ENCODE measurements at regions not wholly inside any gene's neighbourhood (a gene's known extent, or its start where the extent isn't known, plus 50 kb on each side); places are given as distances from the start of the nearest gene placed in this dataset.

DNA sequence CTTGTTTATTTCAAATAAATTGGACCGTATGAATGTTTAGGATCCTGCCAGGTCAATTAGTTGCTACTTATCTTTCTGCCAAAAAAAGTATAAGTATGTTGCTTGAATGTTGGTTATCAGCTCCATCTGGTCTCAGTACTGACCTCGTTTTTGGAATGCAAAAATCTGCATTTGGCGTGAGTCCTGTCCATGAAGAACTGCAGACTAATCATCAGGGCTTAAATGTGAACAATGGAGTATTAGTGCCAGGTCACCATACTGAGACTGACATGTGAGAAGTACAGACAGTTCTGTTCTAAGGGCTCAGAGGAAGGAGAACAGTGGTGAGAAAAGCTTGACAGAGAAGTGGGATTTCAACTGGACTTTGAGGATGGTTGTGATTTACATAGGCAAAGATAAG lies 393.1 kb upstream of the SLC14A2 start:
- POLR2A ChIA-PET = no interaction called here
- no peak overlapping the region for H3K27ac Mint-ChIP-seq
- H3K27me3 Mint-ChIP-seq = no peaks in the 10 kb centered on the region
- no peaks in the 10 kb centered on the region for H3K4me1 Mint-ChIP-seq
- no peaks in the 10 kb centered on the region for H3K9me3 Mint-ChIP-seq
- no peak for DNase-seq
- no peak overlapping the region for H3K4me3 Mint-ChIP-seq
- no peak for ATAC-seq (ENCODE audit: low read depth)
- no peaks in the 10 kb centered on the region for H3K36me3 Mint-ChIP-seq

DNA sequence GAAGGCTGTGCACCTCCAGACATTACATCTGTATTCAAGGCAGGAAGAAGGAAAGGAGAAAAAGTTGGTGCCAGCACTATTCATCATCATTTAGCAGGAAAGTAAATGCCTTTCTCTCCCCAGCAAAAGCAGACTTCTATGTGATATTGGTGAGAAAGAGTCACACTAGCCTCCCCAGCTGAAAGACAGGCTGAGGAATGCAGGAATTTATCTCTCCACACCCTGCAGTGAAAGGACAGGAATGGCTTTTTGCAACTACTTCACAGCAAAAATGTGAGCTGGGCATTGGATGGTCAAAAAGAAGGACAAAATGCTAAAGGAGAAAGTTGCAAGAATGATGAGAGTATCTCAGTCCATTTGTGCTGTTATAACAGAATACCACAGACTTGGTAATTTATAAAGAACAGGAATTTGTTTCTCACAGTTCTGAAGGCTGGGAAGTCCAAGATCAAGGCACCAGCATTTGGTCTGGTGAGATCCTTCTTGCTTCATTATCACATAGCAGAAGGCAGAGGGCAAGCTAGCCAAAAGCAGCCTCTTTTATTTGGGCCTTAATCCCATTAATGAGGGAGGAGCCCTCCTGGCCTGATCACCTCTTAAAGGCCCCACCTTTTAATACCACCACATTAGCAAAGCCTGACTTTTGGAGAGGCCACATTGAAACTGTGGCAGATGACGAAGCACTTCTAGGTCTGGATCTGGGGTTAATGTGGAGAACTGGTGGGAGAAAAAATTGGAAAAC lies 388.1 kb upstream of the SLC14A2 start:
- ATAC-seq (ENCODE audit: low read depth) (no peak), DNase-seq (no peak)
- Mint-ChIP-seq H3K9me3 (no peaks in the 10 kb centered on the region), H3K27ac (no peak overlapping the region), H3K27me3 (no peaks in the 10 kb centered on the region), H3K4me1 (no peaks in the 10 kb centered on the region), H3K36me3 (no peaks in the 10 kb centered on the region), H3K4me3 (no peak overlapping the region)
- POLR2A ChIA-PET = no interaction called here

DNA sequence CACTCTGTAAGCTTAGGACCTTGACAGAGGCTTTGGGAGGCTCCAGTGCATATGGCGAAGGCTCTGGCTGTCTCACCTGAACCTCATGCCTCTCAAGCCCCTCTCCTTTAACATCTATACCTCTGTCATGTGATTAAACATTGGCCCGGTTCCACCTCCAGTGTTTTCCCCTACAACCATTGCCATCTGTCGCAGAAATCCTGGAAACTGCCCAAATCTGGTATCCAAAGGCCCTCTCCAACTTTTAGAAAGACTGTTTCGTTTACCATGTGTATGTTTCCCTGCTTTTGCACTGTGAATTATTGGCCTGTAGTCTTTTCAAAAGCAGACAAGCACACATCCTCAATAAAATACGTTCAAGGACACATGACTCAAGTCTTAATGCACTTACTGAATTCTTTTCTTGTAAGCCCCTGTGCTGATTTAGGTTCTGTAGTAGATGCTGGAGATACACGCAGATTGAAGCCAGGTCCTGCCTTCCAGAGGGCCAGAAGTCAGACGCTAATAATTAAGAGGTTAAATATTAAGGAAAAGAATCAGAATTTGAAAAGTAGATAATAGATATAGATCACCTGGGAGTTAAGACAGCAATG lies 386.4 kb upstream of the SLC14A2 start:
- H3K27me3 Mint-ChIP-seq = no peaks in the 10 kb centered on the region
- H3K4me1 Mint-ChIP-seq = no peaks in the 10 kb centered on the region
- no peak overlapping the region for H3K27ac Mint-ChIP-seq
- no peaks in the 10 kb centered on the region for H3K9me3 Mint-ChIP-seq
- no peaks in the 10 kb centered on the region for H3K36me3 Mint-ChIP-seq
- ATAC-seq (ENCODE audit: low read depth) (no peak), DNase-seq (no peak)
- H3K4me3 Mint-ChIP-seq = no peak overlapping the region
- POLR2A ChIA-PET = no interaction called here

DNA sequence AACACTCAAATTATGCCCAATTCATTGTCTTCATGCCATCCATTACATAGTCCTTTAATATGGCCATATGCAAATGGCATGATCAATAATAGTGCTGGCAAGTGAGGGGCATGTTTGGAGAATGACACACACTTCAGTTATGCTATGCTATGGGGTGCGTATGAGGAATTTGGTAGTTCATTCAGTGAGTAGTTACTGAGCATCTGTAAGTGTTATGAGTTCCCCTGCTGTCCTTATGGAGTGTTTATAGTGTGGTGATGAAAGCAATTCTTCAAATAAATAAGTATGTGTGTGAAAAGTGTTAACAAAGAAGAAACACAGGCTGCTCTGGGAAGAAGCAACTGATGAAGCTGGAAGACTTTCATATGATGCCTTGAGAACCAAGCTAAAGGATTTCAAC lies 383.7 kb upstream of the SLC14A2 start:
- Mint-ChIP-seq H3K27ac (no peak overlapping the region), H3K27me3 (no peaks in the 10 kb centered on the region), H3K4me3 (no peak overlapping the region), H3K9me3 (no peaks in the 10 kb centered on the region), H3K36me3 (no peaks in the 10 kb centered on the region), H3K4me1 (no peaks in the 10 kb centered on the region)
- POLR2A ChIA-PET = interaction anchor here (0.6 kb wide), 1 partner anchor 26 kb away, joined by 3 read pairs; no protein-coding TSS in a partner anchor
- no peak for ATAC-seq (ENCODE audit: low read depth)
- DNase-seq = no peak

DNA sequence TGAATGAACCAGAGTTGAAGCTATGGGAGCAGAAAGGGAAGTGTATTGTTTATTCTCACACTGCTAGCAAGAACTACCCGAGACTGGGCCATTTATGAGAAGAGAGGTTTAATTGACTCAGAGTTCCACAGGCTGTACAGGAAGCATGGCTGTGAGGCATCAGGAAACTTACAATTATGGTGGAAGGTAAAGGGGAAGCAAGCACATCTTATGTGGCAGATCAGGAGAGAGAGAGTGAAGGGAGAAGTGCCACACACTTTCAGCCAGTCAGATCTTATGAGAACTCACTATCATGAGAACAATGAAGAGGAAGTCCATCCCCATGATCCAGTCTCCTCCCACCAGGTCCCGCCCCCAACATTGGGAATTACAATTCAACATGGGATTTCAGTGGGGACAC lies 383.2 kb upstream of the SLC14A2 start:
- Mint-ChIP-seq H3K27ac (no peak overlapping the region), H3K9me3 (no peaks in the 10 kb centered on the region), H3K4me1 (no peaks in the 10 kb centered on the region), H3K27me3 (no peaks in the 10 kb centered on the region), H3K4me3 (no peak overlapping the region), H3K36me3 (no peaks in the 10 kb centered on the region)
- ATAC-seq (ENCODE audit: low read depth) (no peak), DNase-seq (no peak)
- POLR2A ChIA-PET = interaction anchor here (0.6 kb wide), 1 partner anchor 27 kb away, joined by 3 read pairs; no protein-coding TSS in a partner anchor

DNA sequence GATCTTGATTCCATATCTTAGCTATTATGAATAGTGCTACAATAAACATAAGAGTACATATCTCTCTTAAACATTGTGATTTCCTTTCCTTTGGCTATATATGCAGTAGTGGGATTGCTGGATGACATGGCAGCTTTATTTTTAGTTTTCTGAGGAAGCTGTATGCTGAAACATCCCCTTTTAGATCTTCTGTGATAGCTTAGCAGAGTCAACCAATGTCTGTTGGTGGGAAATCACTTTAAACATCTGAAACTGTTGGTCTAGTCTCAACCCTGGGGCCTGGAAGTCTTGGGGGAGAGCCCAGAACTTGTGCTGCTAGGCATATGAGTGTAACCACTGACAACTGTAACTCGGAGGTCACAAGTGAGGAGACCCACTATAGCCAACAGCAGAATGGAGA lies 378.6 kb upstream of the SLC14A2 start:
- Mint-ChIP-seq H3K4me1 (no peaks in the 10 kb centered on the region), H3K9me3 (no peaks in the 10 kb centered on the region)
- POLR2A ChIA-PET = no interaction called here

DNA sequence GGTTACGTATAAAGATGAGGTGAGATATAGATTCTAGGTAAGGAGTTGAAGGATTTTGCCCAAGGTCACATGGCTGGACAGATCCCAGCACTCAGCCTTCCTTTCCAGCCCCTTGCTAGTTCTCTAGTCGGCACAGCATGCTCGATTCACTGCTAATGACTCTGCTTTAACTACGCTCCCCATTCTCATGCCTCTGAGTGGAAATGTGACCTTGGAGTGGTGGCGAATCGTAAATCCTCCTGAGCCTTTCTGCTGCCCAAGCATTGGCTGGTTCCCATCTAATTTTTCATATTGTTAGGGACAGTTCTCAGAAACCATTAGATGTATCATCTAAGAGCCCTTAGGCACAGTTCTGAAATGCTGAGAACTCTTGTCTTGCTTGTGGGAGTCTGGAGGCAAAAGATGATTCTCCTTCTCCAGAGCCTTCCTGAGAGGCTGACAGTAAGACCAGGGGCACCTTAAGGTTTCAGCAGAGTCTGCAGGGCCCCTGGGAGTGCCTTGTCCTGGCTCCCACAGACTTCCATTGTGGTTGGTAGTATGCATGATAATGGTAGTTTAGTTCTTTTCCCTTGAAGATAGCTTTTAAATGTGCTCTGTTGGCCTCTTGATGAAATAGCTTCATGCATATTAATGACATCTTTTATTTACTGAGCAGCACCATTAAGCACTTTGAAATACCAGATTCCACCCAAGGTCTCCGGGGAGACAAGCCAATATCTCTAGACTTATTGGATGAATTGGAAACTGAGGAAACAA lies 377.8 kb upstream of the SLC14A2 start:
- H3K9me3 Mint-ChIP-seq = no peaks in the 10 kb centered on the region
- H3K27ac Mint-ChIP-seq = no peak overlapping the region
- H3K36me3 Mint-ChIP-seq = no peaks in the 10 kb centered on the region
- H3K4me1 Mint-ChIP-seq = no peaks in the 10 kb centered on the region
- no peak for DNase-seq
- no peaks in the 10 kb centered on the region for H3K27me3 Mint-ChIP-seq
- no peak overlapping the region for H3K4me3 Mint-ChIP-seq
- POLR2A ChIA-PET = no interaction called here
- ATAC-seq (ENCODE audit: low read depth) = no peak

More for the DNA sequence above, 378.6 kb upstream of the SLC14A2 start:
- Mint-ChIP-seq H3K27me3 (no peaks in the 10 kb centered on the region), H3K36me3 (no peaks in the 10 kb centered on the region), H3K27ac (no peak overlapping the region), H3K4me3 (no peak overlapping the region)
- no peak for DNase-seq
- ATAC-seq (ENCODE audit: low read depth) = no peak

DNA sequence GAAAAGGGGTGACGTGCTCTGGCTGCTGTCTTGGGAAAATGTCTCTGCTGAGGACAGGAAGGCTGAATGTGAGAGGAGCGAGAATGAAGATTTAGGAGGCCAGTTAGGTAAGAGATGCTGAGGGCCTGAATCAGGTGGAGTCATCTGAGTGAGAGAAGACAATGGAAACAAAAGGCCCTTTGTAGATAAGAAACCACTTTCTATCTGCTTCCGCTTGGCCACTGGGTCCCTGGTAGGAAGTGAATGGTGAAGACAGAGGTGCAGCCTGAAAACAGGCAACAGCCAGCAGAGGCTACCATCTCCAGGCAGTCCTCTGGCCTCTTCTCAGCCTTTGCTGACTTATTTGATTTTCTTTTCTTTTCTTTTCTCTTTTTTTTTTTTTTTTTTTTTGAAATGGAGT lies 374.0 kb upstream of the SLC14A2 start:
- H3K27me3 Mint-ChIP-seq = no peaks in the 10 kb centered on the region
- no peaks in the 10 kb centered on the region for H3K9me3 Mint-ChIP-seq
- H3K4me1 Mint-ChIP-seq = no peaks in the 10 kb centered on the region
- no peak overlapping the region for H3K27ac Mint-ChIP-seq
- H3K4me3 Mint-ChIP-seq = no peak overlapping the region
- DNase-seq = no peak
- no peak for ATAC-seq (ENCODE audit: low read depth)
- POLR2A ChIA-PET = no interaction called here
- H3K36me3 Mint-ChIP-seq = no peaks in the 10 kb centered on the region

DNA sequence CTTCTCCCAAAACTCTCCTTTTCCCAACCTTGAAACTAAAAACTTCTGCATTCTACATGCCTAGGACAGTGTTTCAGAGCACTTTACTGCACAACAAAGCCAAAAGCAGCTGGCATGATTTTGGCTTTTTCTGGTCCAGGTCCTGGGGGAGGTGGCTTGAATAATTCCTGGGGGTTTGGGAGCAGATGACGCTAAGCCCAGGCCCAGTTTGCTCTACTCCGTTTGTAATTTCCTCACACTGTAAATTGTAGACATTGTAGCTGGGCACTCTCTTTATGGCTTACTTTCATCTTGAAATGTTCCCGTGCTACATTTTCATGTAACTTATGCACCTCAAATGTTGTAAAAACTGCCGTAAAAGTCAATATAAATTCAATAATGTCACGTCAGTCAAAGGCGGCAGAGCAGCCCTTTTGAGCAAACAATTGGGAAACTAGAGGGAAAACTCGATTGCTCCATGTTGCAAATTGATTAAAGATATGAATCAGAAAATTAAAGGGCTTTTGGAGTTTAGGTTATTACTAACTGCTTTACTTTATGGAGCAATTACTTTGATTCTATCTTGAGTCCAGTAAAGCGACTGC lies 373.2 kb upstream of the SLC14A2 start:
- Mint-ChIP-seq H3K4me1 (no peaks in the 10 kb centered on the region), H3K27ac (no peak overlapping the region), H3K27me3 (no peaks in the 10 kb centered on the region), H3K36me3 (no peaks in the 10 kb centered on the region), H3K4me3 (no peak overlapping the region), H3K9me3 (no peaks in the 10 kb centered on the region)
- POLR2A ChIA-PET = no interaction called here
- DNase-seq (no peak), ATAC-seq (ENCODE audit: low read depth) (no peak)

DNA sequence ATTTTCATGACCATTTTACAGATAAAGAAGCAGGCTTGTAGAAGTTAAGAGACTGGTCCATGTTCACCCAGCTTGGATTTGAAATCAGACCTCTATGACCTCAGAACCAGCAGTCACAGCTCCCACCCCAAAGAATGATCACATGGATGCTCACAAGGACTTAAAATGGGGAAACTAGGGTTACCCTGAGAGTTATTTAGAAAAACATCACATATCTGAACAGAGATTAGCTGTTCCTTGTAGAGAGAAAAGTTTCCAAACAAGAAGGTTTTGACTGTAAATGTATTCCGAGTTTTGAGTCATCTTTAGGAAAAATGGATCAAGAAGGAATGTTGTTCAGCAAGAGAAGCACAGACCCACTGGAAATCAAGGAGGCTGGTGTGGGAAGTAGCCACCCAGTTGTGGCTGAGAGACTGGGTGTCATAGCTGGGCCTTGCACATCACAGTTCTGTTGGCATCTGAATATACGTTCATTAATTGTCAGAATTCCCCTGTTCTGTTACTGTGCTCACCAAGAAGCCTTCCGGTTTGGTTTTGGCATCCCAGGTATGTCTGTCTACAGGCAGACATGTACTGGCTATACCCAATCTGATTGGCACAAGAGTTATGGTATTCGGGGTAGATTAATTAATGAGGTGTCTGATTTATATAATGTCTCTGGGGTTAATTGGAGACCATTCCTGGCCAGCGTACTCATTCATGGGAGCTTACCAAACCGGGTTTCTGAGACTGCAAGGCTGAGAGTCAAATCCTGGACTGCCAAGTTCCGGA lies 371.8 kb upstream of the SLC14A2 start:
- Mint-ChIP-seq H3K4me1 (no peaks in the 10 kb centered on the region), H3K27me3 (peaks cover 3% of the 10 kb centered on the region), H3K36me3 (no peaks in the 10 kb centered on the region), H3K4me3 (no peak overlapping the region), H3K9me3 (no peaks in the 10 kb centered on the region), H3K27ac (no peak overlapping the region)
- DNase-seq (no peak), ATAC-seq (ENCODE audit: low read depth) (no peak)
- POLR2A ChIA-PET = no interaction called here

DNA sequence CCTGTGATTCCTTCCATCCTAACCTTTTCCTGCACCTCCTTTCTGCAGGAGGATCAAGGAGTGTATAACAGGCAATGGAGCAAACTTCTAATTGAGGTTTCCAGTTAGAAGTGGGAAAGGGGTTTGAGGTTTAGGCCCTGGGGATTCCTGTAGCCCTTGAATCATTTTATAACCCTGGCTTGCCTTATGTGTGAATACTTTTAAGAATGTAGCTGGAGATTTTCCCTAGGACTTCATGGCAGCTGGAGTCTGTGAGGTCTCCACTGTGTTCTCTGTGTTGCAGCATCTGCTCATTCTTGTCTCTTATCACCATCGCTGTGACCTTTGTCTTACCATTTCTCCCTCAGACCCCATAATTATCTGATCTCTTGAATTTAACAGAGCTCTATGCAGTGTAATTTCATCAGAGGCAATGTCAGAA lies 370.2 kb upstream of the SLC14A2 start:
- H3K27me3 Mint-ChIP-seq = peaks cover 3% of the 10 kb centered on the region
- no peak overlapping the region for H3K4me3 Mint-ChIP-seq
- no peaks in the 10 kb centered on the region for H3K4me1 Mint-ChIP-seq
- no peaks in the 10 kb centered on the region for H3K9me3 Mint-ChIP-seq
- no peak overlapping the region for H3K27ac Mint-ChIP-seq
- DNase-seq (no peak), ATAC-seq (ENCODE audit: low read depth) (no peak)
- H3K36me3 Mint-ChIP-seq = no peaks in the 10 kb centered on the region
- POLR2A ChIA-PET = no interaction called here

DNA sequence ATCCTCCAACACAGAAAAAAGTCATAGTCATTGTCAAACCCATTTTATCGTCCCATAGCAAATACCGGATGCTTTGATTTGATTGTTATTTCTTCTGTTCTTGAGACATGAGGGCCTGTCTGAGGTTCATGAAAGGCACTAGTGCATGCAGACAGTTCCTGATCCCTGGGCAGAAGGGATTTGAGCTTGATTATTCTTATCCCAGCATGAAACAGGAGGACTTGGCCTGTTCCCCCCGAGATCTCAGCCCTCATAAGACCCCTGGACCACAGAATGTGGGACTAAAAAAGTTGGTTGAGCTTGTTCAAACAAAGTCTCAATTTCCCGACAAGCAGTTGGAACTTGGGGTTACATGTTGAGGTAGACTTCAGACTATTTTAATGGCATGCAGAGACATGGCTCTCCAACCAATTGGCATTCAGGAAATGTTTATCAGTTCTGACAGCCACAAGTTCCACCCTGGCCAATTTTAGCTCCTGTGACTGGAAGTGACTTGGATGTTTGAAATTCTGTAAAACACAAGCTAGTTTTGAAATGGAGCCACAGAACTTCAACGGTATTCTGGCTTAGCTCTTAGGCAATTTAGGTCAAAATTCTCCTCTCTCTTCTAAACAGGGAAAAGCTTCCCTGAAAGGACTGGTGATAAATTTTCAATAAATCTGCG lies 366.9 kb upstream of the SLC14A2 start:
- no peak overlapping the region for H3K27ac Mint-ChIP-seq
- H3K36me3 Mint-ChIP-seq = no peaks in the 10 kb centered on the region
- no peak for ATAC-seq (ENCODE audit: low read depth)
- H3K4me3 Mint-ChIP-seq = no peak overlapping the region
- POLR2A ChIA-PET = no interaction called here
- H3K27me3 Mint-ChIP-seq = peaks cover 6% of the 10 kb centered on the region
- no peak for DNase-seq
- H3K9me3 Mint-ChIP-seq = no peaks in the 10 kb centered on the region
- H3K4me1 Mint-ChIP-seq = no peaks in the 10 kb centered on the region

DNA sequence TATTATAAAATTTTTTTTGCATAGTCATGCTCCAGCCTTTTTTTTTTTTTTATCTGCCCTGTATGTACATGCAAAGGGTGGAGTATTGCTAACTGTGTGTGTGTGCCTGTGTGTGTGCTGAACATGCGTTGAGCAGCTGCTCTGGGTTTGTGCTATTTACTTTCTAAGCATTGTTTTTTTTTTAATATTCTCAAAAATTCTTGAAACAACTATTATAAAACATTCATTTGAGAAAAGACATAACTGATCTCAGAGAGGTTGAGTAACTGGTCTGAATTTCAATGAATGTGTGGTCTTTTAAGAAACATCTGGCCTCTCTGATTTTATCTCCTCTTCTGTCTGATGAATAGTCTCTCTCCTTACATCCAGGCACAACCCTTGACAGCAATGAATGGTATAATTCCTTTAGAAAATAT lies 366.0 kb upstream of the SLC14A2 start:
- Mint-ChIP-seq H3K4me1 (no peaks in the 10 kb centered on the region), H3K4me3 (no peak overlapping the region), H3K27me3 (peaks cover 6% of the 10 kb centered on the region), H3K27ac (no peak overlapping the region), H3K36me3 (no peaks in the 10 kb centered on the region), H3K9me3 (no peaks in the 10 kb centered on the region)
- POLR2A ChIA-PET = no interaction called here
- ATAC-seq (ENCODE audit: low read depth) (no peak), DNase-seq (no peak)
